Astrocyte of the cerebellum (primary cell): ENCODE measurements at regions not wholly inside any gene's neighbourhood (a gene's known extent, or its start where the extent isn't known, plus 50 kb on each side); places are given as distances from the start of the nearest gene placed in this dataset.

Source experiments
- DNase-seq: peaks from one replicate; pipeline ENCODE4 v3.0.0-alpha.2; 2011; ENCODE audit warnings: low read depth
- H3K4me3 ChIP-seq: 2 replicates; pipeline ENCODE4 v1.5.1; 2011; ENCODE audit warnings: mild to moderate bottlenecking, low read depth, low read length, moderate library complexity
- CTCF ChIP-seq: IDR thresholded peaks from 2 replicates; pipeline ENCODE4 v1.5.1; 2012; ENCODE audit warnings: low read length, low read depth, moderate library complexity, mild to moderate bottlenecking; ENCODE audit errors: missing control alignments
- in situ Hi-C: cut with HindIII; loops from 2 replicates; pipeline ENCODE4 v1.10.0; 2017; ENCODE audit warnings: low sequenced_read_pairs

- H3K4me3 ChIP-seq, result no peak overlapping the region
- TF ChIP-seq CTCF, result no peak
- DNase-seq, result no peak
- in situ Hi-C loops, result no loop called here
Measured at GRCh38 chr10:59090817-59091622, 85.4 kb upstream of the PHYHIPL start.

- in situ Hi-C loops, result no loop called here
- H3K4me3 ChIP-seq, result no peak overlapping the region
- DNase-seq, result no peak
- TF ChIP-seq CTCF, result no peak
Measured at GRCh38 chr10:59093461-59093860, 83.0 kb upstream of the PHYHIPL start.

- H3K4me3 ChIP-seq, result no peak overlapping the region
- no peak for TF ChIP-seq CTCF
- no peak for DNase-seq
- in situ Hi-C loops, result no loop called here
Measured at GRCh38 chr10:59096631-59097030, 79.8 kb upstream of the PHYHIPL start.

- no peak for TF ChIP-seq CTCF
- no peak overlapping the region for H3K4me3 ChIP-seq
- DNase-seq, result peak; percentile 57
- in situ Hi-C loops, result no loop called here
Measured at GRCh38 chr10:59098387-59098786, 78.1 kb upstream of the PHYHIPL start.

- in situ Hi-C loops, result no loop called here
- no peak overlapping the region for H3K4me3 ChIP-seq
- TF ChIP-seq CTCF, result no peak
- DNase-seq, result peak; percentile 51
Measured at GRCh38 chr10:59098831-59099452, 77.5 kb upstream of the PHYHIPL start.

GRCh38 chr10:59099481-59099880 lies 77.0 kb upstream of the PHYHIPL start:
- in situ Hi-C loops, result no loop called here
- H3K4me3 ChIP-seq, result no peak overlapping the region
- no peak for DNase-seq
- no peak for TF ChIP-seq CTCF
